GM21367 (cell line): ENCODE measurements at regions not wholly inside any gene's neighbourhood (a gene's known extent, or its start where the extent isn't known, plus 50 kb on each side); places are given as distances from the start of the nearest gene placed in this dataset.

ENCODE experiments used
- ATAC-seq: cut with Tn5 transposase; IDR thresholded peaks from one replicate; pipeline ENCODE4 v1.9.1; 2021; ENCODE audit not compliant: unreplicated experiment

GRCh38 chr10:118835682-118836326 is 81.0 kb upstream of the CACUL1 start:
- ATAC-seq, result no peak

- ATAC-seq, result no peak
Observed at GRCh38 chr10:118838364-118838763, 83.6 kb upstream of the CACUL1 start.

GRCh38 chr10:118839348-118839747 is 84.6 kb upstream of the CACUL1 start:
- ATAC-seq, result no peak

GRCh38 chr10:118840071-118840775 is 85.5 kb upstream of the CACUL1 start:
- no peak for ATAC-seq

DNA sequence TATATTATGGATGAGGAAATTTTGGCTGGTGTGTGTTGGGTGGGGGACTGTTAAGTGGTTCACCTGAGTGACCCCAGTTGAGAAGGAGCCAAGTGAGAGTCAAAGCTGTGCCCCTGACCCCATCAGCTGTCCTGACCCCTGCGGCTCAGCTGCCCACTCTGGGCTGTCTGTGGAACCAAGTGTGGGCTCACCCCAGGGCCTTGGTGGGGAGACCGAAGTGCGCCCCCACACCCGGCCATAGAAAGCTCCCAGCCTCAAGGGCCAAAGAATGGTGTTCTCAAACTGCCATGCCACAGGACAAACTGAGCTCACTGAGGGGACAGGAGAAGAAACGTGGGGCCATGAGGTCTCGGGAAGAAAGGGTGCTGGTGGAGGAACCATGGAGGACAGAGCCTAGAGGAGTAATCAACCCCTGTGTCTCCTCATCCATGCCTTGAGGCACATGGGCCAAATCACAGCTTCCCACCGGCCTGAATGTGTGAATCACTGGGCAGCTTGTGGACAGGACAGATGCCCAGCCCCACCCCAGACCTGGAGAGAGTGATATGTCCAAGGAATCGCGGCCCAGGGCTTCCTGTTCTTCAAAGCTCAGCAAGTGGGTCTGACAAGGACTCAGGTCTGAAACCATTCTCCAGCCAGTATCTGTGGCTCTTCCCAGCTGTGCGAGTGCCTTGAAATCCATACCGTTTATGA is 86.2 kb upstream of the CACUL1 start:
- ATAC-seq, result no peak

DNA sequence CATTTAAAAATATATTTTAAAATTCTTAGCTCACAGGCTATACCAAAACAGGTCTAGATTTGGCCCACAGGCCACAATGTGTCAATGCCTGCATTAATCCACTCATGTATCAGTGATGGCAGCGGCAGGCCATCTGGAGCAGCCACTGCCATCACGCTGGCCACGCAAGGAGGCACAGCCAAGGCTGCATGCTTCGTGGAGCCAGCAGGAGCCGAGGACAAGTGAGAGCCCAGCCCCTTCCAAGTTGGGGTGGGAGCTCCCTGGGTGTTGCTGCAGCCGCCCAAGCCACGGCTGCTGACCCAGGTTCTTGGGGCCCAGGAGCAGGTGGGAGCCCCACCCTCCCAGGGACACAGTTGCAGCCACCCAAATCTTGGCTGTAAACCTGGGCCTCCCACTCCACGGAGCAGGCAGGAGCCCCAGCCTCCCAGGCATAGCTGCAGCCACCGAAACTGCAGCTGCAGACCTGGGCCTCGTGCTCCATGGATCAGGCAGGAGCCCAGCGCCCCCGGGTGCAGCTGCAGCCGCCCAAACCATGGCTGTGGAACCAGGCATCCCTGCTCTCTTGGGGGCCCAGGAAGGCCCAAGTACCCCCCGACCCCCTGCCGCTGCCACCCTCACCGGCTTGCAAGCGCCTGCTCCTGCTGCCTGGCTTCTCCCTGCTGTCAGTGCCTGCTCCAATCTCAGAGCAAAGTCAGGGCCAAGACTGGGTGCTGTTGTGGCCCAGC is 87.3 kb upstream of the CACUL1 start:
- no peak for ATAC-seq

- no peak for ATAC-seq
Observed at GRCh38 chr10:118842843-118843624, 88.3 kb upstream of the CACUL1 start.

GRCh38 chr10:118843647-118844265 is 89.0 kb upstream of the CACUL1 start:
- ATAC-seq, result no peak

DNA sequence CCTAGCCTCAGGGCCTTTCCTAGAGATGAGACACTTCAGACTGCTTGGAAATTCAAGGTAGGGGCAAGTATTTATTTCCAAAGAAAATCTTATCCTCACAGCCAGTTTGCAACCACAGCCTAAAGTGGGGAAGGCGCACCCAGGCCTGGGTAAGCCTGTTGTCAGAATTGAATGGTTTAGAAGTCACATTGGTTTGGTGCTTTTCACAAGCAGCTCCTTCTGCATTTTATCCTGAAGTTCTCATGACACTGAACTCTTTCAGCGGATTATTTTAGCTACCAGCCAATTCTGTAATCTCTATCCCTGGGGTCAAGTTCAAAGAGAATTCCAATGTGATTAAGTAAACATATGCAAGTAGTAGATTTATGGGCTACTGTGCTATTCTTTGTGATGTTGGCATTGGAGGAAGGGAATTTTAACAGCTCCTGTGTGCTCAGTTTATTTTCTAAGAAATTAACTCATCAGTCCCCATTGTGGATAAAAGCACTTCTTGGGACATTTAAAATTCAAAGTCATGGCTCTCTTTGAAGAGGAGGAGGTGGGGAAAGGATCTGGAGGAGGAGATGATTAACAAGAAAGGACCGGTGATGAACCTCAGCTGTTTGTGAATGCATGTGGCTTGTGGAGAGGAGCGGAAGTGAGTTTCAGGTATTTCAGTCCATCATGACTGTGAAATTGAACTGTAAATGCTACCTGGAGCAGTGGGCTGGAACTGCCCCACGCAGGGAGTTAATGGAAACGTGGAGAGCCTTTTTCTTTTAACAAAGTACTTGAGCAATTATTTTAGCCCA is 90.2 kb upstream of the CACUL1 start:
- no peak for ATAC-seq

- no peak for ATAC-seq
Observed at GRCh38 chr10:118845776-118846175, 91.0 kb upstream of the CACUL1 start.

- ATAC-seq, result peak; percentile 57
Observed at GRCh38 chr10:118850418-118851061, 95.8 kb upstream of the CACUL1 start.

DNA sequence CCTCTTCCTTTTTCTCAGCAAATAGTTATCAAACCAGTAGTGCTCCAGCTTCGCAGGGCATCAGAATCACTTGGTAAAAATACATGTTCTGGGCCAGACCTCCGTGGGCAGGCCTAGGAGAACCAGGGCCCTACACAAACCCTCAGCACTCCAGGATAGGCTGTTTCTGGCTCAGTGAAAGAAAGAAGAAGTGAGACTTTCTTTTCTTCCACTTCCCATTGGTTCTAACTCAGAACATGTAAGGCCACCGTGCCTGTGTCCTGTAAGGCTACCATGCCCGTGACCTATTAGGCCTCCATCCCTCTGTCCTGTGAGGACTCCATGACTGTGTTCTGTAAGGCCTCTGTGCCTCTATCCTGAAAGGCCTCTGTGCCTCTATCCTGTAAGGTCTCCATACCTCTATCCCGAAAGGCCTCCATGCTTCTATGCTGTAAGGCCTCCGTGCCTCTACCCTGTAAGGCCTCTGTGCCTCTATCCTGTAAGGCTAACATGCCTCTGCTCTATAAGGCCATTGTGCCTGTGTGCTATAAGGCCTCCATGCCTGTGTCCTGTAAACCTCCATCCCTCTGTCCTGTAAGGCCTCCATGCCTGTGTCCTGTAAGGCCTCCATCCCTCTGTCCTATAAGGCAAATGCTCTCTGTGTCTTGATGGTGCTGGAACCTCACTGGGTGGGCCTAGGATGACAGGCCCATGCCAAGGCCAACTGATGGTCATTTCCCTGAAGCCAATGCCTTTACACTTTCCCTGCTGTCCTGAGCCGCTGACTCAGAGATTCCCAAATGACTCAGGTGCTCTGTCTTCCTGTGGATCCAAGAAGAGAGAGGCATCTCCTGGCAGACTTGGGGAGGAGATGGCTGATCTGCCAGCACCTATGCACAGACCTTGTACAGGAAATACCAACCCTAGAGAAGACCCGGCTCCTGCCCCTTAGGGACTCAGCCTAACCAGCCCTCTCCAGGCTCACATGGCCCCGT is 96.6 kb upstream of the CACUL1 start:
- ATAC-seq, result peak; percentile 85

DNA sequence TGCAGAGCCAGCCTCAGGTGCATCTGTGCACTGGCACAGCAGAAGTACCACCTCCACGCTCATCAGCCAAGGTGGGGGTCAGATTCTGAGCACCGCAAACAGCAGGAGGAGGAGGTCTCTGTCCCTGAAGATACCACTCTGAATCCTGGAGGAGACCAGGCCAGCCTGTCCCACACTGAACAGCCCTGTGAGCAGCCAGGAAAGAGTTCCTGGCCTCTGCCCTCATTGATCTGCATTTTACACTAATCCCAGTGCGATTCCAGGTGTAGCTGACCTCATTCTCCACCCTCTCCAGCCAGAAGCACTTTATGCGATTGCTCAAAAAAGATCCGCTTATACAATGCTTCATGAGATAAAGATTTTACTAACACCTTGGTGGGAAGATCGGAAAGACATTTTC is 99.1 kb upstream of the CACUL1 start:
- no peak for ATAC-seq

DNA sequence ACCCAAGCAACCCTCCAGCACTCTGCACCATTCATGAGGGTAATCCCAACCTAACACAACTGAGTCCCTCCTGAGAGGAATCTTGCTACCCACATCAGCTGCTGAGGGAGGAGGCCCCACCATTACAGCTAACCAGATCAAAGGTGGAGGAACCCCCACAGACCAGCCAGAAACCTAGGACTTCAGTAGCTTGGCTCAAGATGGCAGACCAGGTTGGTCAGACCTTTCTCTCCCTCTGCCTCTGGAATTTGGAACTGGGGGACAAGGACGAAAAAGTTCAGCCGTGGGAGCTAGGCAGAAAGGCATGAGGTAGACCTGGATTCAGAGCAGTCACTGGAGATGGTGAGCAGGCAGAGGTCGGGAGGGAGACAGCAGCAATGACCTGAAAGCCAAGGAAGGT is 101.3 kb upstream of the CACUL1 start:
- no peak for ATAC-seq

DNA sequence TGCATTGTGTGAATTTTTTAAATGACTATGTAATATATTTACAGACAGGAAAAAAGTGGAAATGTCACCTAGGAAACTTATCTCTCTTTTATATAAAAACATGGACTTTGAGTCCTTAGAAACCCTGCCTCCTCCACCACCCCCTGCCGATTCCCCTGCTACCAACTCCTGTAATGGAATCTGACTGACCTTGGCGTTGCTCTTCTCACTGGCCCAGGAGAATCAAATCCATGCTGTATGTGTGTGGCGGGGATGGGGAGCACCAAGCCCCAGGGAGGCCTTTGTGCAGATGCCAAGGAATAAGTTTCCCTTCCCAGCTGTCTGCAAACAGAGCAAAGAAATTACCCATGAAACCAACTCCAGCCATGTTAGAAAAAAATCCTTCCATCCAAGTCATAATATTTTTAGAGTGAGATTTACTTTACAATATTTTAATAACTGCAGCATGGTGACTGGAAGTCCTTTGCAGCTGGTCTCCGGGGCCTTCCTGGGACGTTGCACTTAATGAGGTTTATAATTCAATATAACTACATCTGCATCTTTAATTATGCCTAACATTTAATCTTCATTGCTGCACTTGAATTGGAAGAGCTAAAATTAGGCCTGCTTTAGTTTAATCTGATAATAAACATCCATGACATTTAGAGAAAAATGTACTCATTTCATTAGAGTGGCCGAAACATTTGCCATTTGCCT is 111.4 kb upstream of the CACUL1 start:
- ATAC-seq, result no peak

GRCh38 chr10:118867768-118868167 is 113.0 kb upstream of the CACUL1 start:
- ATAC-seq, result no peak

DNA sequence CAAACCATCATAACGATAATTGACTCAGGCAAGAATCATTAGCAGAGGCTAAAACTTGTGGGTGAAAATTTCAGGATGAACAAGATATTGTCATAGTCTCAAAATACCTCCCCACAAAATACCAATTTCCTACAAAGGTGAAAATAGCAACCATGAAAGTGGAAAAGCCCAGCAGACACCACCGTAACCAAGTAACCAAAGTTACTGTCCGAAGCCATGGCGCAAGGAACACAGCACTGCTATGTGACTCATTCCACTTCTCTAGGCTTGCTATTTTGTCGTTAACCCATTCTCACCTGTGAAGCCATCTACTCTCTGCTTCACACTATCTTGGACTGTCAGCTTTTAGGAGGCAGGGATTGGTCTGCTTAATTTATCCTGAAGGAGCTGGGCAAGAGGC is 113.8 kb upstream of the CACUL1 start:
- no peak for ATAC-seq
